GM12874 (cell line): ENCODE measurements at regions not wholly inside any gene's neighbourhood (a gene's known extent, or its start where the extent isn't known, plus 50 kb on each side); places are given as distances from the start of the nearest gene placed in this dataset.

Experiments
- TF ChIP-seq, protein P1 (sequence below): IDR thresholded peaks from 2 replicates; pipeline ENCODE4 v1.5.1; 2011; ENCODE audit warnings: low read depth, mild to moderate bottlenecking, control low read depth, low read length, moderate library complexity; ENCODE audit not compliant: insufficient read depth

DNA sequence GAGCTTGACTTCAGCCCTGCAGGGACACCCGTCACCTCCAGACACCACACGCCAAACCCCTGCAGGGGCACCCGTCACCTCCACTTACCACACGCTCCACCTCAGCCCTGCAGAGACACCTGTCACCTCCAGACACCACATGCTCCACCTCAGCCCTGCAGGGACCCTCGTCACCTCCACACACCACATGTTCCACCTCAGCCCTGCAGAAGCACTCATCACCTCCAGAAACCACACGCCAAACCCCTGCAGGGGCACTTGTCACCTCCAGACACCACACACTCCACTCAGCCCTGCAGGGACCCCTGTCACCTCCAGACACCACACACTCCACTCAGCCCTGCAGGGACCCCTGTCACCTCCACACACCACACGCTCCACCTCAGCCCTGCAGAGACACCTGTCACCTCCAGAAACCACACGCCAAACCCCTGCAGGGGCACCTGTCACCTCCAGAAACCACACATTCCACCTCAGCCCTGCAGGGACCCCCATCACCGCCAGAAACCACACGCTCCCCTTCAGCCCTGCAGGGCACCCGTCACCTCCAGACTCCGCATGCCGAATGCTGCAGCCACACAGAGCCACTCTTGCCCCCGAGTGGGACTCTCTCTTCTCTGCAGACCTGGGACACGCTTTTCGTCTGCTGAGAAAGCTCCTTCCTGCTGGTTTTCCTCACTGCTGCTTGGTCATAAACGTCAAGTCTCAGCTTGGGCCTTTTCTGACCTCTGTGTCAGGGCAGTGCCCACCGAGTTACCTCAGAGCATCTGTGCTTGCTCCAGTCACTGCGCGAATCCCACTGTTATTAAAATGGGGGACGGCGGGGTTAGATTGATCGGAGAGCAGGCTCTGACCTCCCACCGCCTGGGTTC, 77.5 kb upstream of the SALL3 start:
- TF ChIP-seq, protein P1, sequence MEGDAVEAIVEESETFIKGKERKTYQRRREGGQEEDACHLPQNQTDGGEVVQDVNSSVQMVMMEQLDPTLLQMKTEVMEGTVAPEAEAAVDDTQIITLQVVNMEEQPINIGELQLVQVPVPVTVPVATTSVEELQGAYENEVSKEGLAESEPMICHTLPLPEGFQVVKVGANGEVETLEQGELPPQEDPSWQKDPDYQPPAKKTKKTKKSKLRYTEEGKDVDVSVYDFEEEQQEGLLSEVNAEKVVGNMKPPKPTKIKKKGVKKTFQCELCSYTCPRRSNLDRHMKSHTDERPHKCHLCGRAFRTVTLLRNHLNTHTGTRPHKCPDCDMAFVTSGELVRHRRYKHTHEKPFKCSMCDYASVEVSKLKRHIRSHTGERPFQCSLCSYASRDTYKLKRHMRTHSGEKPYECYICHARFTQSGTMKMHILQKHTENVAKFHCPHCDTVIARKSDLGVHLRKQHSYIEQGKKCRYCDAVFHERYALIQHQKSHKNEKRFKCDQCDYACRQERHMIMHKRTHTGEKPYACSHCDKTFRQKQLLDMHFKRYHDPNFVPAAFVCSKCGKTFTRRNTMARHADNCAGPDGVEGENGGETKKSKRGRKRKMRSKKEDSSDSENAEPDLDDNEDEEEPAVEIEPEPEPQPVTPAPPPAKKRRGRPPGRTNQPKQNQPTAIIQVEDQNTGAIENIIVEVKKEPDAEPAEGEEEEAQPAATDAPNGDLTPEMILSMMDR: no peak

DNA sequence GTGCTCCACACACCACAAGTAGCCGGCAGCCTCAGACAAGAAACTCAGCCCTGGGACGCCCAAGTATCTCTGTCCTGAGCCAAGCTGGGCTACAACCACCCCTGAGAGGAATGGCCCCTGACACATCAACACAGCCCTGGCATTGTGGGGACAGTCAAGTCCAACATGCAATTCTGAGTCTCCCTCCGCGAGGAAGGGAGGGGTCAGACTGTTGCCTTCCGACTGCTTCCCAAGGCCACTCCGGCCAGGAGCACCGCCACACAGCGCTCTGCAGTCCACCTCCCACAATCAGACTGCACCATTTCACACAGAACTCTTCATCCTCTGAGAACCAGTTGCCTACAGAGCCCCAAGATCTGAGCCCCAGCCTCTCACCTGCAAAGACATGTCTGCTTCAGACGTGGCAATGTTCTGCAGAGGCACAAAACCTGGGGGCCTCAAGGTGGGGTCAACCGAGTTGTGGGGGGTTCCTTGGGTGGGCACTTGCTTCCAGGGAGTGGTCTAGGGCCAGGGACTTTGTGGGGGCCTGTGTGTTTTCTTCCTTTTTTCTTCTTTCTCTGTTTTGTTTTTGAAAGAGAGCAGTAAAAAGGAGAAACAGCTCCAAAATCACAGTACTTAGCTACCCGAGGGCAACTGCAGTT, 76.7 kb upstream of the SALL3 start:
- TF ChIP-seq, protein P1: no peak

DNA sequence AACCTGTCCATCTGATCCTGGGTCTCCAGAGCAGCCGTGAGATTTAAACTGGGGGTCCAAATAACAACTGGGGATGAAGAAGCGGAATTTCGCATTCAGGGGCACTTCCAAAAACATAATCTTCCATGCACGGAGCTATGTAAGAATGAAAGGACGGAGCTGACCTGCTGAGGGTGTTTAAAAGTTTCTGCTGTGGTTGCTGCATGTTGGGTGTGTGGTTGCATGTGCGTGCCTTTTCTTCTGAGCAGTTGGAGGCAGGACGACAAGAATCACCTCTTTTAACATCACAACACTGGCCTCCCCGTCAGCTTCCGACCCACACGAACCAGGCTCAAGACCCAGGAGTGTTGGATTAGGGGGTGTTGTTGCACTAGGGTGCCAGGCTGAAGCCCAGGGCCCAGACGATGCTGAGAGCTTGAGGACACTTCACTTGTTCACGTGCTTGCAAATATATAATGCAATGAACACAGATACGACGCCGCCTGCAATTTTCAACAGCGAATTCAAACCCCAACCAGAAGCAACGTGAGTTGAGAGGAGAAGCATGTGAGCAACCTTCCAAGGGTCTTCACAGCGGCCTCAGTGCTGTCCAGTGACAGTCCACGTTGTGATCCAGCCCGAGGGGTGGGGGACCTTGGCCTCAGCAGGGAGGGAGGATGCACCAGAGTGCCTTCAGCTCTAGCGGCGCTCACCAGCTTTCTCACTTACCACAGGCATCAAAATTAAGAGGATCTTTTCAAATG, 76.0 kb upstream of the SALL3 start:
- TF ChIP-seq, protein P1: no peak

DNA sequence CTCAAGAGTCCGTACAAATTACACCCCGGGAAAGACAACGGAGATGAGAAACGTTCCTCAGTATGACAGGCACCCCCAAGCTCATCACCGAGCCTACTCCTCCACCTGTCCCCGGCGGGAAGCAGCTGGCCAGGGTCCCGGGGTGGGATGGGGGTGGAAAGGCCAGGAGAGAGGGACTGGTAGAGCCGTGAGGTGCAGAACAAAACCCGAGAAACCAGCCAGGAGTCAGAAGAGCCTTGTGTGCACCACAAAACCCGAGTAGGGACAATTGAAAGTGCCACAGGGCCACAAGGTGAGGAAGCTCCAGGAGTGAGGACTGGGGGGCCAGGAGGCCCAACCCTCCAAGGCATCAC, 75.5 kb upstream of the SALL3 start:
- TF ChIP-seq, protein P1: no peak

DNA sequence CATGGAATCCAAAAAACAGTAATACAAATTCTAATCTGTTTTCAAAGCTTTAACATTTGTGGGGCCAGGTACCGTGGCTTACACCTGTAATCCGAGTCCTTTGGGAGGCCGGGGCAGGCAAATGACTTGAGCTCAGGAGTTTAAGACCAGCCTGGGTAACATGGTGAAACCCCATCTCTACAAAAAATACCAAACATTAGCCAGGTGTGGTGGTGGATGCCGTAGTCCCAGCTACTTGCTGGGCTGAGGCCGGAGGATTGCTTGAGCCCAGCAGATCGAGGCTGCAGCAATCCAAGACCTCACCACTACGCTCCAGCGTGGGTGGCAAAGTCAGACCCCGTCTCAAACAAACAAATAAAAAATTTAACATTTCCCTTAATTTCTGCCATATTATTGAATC, 74.3 kb upstream of the SALL3 start:
- TF ChIP-seq, protein P1: no peak

DNA sequence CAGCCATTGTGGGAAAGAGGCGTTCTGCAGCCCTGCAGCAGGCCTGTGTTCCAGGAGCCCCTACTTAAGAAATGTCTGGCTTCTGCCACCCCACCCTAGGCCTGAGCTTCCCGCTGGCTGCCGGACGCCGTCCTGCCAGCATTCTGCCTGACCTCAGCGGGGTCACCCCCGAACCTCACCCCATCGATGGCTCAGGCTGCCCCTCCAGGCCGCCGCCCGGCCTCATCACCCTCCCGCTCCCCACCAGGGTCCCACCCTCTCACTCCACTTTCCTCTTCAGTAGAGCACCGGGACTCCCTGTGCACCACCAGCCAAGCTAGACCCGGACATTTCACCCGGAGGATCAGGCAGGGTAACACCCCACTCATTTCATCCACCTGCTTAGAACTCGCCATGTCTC, 73.6 kb upstream of the SALL3 start:
- TF ChIP-seq, protein P1: no peak
